ENCODE measurements at regions not wholly inside any gene's neighbourhood (a gene's known extent, or its start where the extent isn't known, plus 50 kb on each side); places are given as distances from the start of the nearest gene placed in this dataset.
A peak's percentile ranks its signal among the peaks of the same experiment; 100 is the strongest.

GRCh38 chr6:47116086-47116485, 74.0 kb upstream of the ADGRF1 start:
- no peak for DNase-seq

GRCh38 chr6:47114460-47114859, 72.3 kb upstream of the ADGRF1 start:
- DNase-seq = no peak

- DNase-seq = no peak
Measured at GRCh38 chr6:47112317-47112716, 70.2 kb upstream of the ADGRF1 start.

- DNase-seq = no peak
Measured at GRCh38 chr6:47111685-47112084, 69.6 kb upstream of the ADGRF1 start.

- no peak for DNase-seq
Measured at GRCh38 chr6:47109281-47109680, 67.1 kb upstream of the ADGRF1 start.

GRCh38 chr6:47106721-47107197, 64.6 kb upstream of the ADGRF1 start:
- no peak for DNase-seq

- no peak for DNase-seq
Measured at GRCh38 chr6:47106216-47106615, 64.1 kb upstream of the ADGRF1 start.

GRCh38 chr6:47105469-47106178, 63.5 kb upstream of the ADGRF1 start:
- no peak for DNase-seq

- no peak for DNase-seq
Measured at GRCh38 chr6:47103931-47104330, 61.8 kb upstream of the ADGRF1 start.

- no peak for DNase-seq
Measured at GRCh38 chr6:47102331-47102730, 60.2 kb upstream of the ADGRF1 start.

- DNase-seq = no peak
Measured at GRCh38 chr6:47098570-47098993, 56.5 kb upstream of the ADGRF1 start.

GRCh38 chr6:47097092-47097945, 55.2 kb upstream of the ADGRF1 start:
- DNase-seq = peak; percentile 67 to 71

- no peak for DNase-seq
Measured at GRCh38 chr6:47096211-47096895, 54.2 kb upstream of the ADGRF1 start.

GRCh38 chr6:47094241-47094925, 52.3 kb upstream of the ADGRF1 start:
- DNase-seq = no peak

GRCh38 chr6:47093169-47093568, 51.0 kb upstream of the ADGRF1 start:
- DNase-seq = no peak

GRCh38 chr6:47091886-47092668, 49.9 kb upstream of the ADGRF1 start:
- no peak for DNase-seq
